K562 (cell line): ENCODE measurements at regions not wholly inside any gene's neighbourhood (a gene's known extent, or its start where the extent isn't known, plus 50 kb on each side); places are given as distances from the start of the nearest gene placed in this dataset.

Experiments used
- HNRNPL ChIP-seq: fragments of 200-400 bp; formaldehyde crosslinking; IDR thresholded peaks from 2 replicates; pipeline ENCODE4 v1.6.1; 2017; ENCODE audit warnings: low read depth, mild to moderate bottlenecking, low read length
- JUND ChIP-seq, 2 experiments: IDR thresholded peaks; 2 replicates in 1 of 2; 3 replicates in 1 of 2; pipeline ENCODE4 v1.6.1; 2011; ENCODE audit warnings: borderline replicate concordance in 2 of 2, low read depth in 2 of 2, low read length in 2 of 2, improper control_type of control experiment in 1 of 2, missing biosample characterization in 1 of 2, missing genetic modification characterization in 1 of 2, missing genetic modification reagents in 1 of 2
- LEF1 ChIP-seq: fragments of 450-650 bp; IDR thresholded peaks from 2 replicates; pipeline ENCODE4 v1.6.1; 2016; ENCODE audit warnings: mild to moderate bottlenecking
- MEIS2 ChIP-seq: fragments of 450-650 bp; IDR thresholded peaks from 2 replicates; pipeline ENCODE4 v1.6.1; 2014; ENCODE audit warnings: mild to moderate bottlenecking; ENCODE audit not compliant: partially characterized antibody
- NUFIP1 ChIP-seq: fragments of 450-650 bp; IDR thresholded peaks from 2 replicates; pipeline ENCODE4 v1.6.1; 2018; ENCODE audit not compliant: partially characterized antibody
- RAD21 ChIP-seq, 2 experiments: fragments of 250-450 bp in 1 of 2; fragments of 450-650 bp in 1 of 2; sonication (Bioruptor Pico) in 1 of 2; formaldehyde crosslinking in 1 of 2; IDR thresholded peaks in 1 of 2; conservative IDR thresholded peaks in 1 of 2; 2 replicates each; pipeline versions ENCODE4 v1.4.0 to v1.8.0; 2020 to 2022; ENCODE audit warnings: mild to moderate bottlenecking in 2 of 2, moderate library complexity in 1 of 2
- SOX6 ChIP-seq: fragments of 450-650 bp; IDR thresholded peaks from 2 replicates; pipeline ENCODE4 v1.6.1; 2014; ENCODE audit warnings: mild to moderate bottlenecking
- STAG1 ChIP-seq: sonication (generic); formaldehyde crosslinking; IDR thresholded peaks from 2 replicates; pipeline ENCODE4 v1.5.0; 2020; ENCODE audit warnings: missing genetic modification reagents, borderline replicate concordance
- TFAM ChIP-seq: fragments of 250-450 bp; sonication (Bioruptor Pico); conservative IDR thresholded peaks from 2 replicates; pipeline ENCODE4 v1.5.0; 2021; ENCODE audit warnings: mild to moderate bottlenecking, moderate library complexity
- ZNF24 ChIP-seq: fragments of 450-650 bp; IDR thresholded peaks from 2 replicates; pipeline ENCODE4 v1.6.1; 2016
- ZNF583 ChIP-seq: fragments of 250-450 bp; sonication (Bioruptor Pico); IDR thresholded peaks from 2 replicates; pipeline ENCODE4 v1.4.0; 2020
- TF ChIP-seq, protein P1 (sequence below): fragments of 250-450 bp; sonication (Bioruptor Pico); IDR thresholded peaks from 2 replicates; pipeline ENCODE4 v1.5.0; 2020; ENCODE audit warnings: mild to moderate bottlenecking, borderline replicate concordance

DNA sequence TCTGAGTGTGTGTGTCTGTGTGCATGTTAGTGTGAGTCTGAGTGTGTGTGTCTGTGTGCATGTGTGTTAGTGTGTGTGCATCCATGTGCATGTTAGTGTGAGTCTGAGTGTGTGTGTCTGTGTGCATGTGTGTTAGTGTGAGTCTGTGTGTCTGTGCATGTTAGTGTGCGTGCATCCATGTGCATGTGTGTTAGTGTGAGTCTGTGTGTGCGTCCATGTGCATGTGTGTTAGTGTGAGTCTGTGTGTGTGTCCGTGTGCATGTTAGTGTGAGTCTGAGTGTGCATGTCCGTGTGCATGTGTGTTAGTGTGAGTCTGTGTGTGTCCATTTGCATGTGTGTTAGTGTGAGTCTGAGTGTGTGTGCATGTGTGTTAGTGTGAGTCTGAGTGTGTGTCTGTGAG lies 76.6 kb upstream of the ACTRT2 start (continued):
- TF ChIP-seq, protein P1, sequence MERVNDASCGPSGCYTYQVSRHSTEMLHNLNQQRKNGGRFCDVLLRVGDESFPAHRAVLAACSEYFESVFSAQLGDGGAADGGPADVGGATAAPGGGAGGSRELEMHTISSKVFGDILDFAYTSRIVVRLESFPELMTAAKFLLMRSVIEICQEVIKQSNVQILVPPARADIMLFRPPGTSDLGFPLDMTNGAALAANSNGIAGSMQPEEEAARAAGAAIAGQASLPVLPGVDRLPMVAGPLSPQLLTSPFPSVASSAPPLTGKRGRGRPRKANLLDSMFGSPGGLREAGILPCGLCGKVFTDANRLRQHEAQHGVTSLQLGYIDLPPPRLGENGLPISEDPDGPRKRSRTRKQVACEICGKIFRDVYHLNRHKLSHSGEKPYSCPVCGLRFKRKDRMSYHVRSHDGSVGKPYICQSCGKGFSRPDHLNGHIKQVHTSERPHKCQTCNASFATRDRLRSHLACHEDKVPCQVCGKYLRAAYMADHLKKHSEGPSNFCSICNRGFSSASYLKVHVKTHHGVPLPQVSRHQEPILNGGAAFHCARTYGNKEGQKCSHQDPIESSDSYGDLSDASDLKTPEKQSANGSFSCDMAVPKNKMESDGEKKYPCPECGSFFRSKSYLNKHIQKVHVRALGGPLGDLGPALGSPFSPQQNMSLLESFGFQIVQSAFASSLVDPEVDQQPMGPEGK (CRISPR knock-in tag): no peak
- TF ChIP-seq LEF1 (no peak), HNRNPL (no peak), SOX6 (no peak), STAG1 (no peak), TFAM (CRISPR knock-in tag) (no peak), NUFIP1 (no peak), RAD21 (CRISPR knock-in tag; conservative IDR thresholded peaks at IDR 0.05 in 1 of 2, IDR thresholded peaks at IDR 0.05 in 1 of 2) (no peak), ZNF583 (CRISPR knock-in tag) (no peak), MEIS2 (no peak), ZNF24 (no peak), JUND (IDR thresholded peaks at IDR 0.05; ENCODE audit: borderline replicate concordance, low read depth, low read length) (no peak), JUND (tag; IDR thresholded peaks at IDR 0.05; ENCODE audit: borderline replicate concordance, low read depth, low read length) (no peak)
